A204.1 (cell line): ENCODE measurements at regions not wholly inside any gene's neighbourhood (a gene's known extent, or its start where the extent isn't known, plus 50 kb on each side); places are given as distances from the start of the nearest gene placed in this dataset.

Experiments used
- FAIRE-seq: peaks from 2 replicates; lab custom pipeline; 2012; peaks lifted over from hg19 to GRCh38; lab: Jason Lieb, UNC

DNA sequence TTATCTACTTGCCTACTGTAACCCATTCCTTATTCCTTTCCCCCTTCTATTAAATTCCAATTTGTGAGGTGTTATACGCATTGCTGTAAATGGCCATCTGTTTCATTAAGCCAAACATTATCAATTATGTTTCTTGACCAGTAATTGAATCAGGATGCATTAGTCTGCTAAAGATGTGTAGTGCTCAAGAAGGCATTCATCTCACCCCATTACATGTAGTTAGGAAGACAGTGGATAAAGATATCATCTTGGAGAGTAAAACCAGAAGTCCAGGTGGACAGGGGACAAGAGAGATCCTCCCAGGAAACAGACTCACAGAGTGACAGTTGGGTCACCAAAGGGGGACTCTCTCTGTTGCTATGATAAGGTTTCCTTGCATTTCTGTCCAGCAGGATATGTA is 73.3 kb upstream of the FAM98A start:
- no peak for FAIRE-seq

DNA sequence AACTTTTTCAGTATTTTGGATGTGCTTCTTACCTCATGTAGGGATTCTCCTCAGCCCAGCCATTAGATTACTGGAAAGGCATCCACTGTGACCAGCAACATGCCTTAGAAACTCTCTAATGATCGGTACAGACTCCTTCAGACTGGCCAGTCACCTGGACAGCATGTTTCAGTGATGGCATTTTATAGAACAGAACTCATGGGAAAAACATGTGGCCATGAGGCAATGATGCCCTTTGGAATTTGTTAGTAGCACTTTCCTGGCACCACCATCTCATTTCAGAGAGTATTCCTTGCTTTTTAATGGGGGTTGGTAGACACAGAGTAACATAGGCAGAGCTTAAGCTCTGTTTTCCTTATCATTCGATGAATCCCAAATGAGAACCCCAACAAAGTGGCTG is 72.1 kb upstream of the FAM98A start:
- FAIRE-seq = no peak

DNA sequence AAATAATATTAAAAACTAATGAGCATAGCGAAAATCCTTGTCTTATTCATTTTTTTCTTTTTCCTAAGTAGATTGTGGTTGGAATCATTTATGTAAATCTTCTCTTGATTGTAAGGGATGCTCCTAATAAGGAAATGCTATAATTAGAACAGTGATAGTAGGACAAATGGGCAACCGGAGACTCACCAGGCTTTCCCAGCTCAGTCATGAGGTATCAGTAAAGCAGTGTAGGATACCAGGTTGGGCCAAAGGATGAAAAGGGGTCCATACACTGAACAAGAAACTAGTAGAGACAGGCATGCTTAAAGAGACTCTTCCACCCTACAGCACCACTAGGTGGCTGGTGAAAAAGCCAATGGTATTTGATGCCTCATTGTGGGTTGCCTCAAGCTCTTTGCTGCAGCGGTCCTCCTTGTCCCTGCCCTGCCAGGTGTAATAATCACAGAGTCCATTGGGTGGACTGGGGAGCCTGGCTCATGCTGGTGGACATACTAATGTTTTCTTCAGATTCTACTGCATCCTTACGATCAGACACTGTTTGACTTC is 71.4 kb upstream of the FAM98A start:
- no peak for FAIRE-seq

DNA sequence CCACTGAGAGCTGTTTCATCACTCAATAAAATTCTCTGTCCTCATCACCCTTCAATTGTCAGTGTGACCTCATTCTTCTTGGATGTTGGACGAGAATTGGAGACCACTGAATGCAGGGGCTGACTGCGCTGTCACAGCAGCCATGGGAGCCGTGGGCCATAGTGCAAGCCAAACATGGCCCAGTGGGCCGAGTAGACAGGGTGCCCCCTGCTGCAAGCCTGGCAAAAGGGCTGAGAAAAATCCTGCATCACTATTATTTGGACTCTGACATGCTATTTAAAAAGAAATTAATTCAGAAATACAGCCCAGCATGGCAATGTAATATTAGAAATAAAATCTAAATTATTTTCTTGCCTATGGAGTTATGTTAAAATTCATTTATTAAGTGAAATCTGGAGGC is 67.8 kb upstream of the FAM98A start:
- FAIRE-seq = no peak

DNA sequence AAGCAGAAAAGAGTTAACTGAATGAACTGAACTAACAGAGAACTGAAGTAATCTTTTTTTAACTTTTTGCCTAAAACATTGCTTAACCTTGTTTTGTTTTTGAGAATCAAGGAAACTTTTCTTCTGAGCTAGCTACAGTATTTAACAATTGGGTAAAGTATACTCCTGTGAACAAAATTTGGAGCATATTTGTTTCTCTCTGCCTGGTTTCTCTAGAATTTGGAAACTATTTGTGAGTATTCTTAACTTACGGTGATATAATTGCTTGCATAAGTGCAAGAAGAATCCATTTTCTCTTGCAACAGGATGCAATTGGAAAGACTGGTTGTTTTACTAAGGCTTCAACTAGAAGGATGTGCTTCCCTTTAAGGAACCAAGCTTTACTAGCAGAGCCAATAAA is 65.9 kb upstream of the FAM98A start:
- FAIRE-seq = no peak

DNA sequence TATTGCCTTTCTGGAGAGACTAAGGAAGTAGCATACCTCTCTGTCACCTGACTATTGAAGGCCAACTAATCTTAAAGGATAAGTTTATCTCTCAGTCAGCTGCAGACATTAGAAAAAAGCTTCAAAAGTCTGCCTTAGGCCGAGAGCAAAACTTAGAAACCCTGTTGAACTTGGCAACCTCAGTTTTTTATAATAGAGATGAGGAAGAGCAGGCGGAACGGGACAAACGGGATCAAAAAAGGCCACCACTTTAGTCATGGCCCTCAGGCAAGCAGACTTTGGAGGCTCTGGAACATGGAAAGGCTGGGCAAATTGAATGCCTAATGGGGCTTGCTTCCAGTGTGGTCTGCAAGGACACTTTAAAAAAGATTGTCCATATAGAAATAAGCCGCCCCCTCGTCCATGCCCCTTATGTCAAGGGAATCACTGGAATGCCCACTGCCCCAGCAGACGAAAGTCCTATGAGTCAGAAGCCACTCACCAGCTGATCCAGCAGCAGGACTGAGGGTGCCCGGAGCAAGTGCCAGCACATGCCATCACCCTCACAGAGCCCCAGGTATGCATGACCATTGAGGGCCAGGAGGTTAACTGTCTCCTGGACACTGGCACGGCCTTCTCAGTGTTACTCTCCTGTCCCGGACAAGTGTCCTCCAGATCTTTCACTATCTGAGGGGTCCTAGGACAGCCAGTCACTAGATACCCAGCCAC is 61.5 kb upstream of the FAM98A start:
- no peak for FAIRE-seq

DNA sequence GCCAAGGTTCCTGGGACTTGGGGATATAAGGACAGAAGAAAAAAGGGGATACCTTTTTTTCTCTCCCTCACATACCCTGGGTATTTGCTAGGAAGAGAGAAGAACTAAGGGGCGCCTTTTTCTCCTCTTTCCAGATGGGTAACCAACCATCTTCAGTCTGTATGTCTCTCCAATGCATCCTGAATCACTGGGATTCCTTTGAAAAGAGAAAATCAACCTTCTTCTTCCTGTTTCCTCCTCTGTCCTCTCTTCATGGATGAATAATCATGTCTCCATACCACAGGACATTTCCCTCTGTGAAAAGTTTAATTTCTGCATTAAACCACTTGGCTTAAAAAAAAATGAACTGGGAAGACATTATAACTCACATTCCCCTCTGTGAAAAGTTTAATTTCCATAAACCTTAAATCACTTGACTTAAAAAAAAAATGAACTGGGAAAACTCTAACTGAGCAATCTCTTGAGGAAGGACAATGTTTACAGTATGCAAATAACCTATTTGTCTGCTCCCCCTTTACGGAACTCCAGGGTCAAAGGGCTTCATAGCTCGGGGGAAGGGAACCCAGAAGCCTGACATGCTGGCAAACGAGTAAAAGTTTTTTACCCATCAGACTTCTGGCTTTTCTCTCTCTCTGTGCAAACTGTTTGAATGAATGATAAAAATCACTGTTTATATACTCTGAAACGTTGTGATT is 56.7 kb upstream of the FAM98A start:
- FAIRE-seq = no peak

DNA sequence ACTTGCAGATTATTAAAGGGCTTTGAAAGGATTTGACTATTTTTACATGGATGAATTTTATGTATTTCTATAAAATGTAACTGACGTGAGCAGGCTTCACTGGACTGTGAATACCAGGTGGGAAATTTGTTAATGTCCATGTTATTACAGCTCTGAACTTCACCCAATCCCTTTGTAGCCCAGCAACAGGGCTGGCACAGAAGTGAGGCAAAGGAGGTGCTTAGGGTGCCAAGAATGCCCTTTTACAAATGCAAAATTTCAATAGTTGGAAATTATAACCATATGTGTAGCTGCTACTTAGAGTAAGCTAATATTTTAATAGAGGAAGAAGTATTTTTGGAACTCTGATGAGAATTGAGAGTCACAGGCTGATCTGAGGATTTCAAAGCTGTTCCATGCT is 53.7 kb upstream of the FAM98A start:
- FAIRE-seq = no peak

DNA sequence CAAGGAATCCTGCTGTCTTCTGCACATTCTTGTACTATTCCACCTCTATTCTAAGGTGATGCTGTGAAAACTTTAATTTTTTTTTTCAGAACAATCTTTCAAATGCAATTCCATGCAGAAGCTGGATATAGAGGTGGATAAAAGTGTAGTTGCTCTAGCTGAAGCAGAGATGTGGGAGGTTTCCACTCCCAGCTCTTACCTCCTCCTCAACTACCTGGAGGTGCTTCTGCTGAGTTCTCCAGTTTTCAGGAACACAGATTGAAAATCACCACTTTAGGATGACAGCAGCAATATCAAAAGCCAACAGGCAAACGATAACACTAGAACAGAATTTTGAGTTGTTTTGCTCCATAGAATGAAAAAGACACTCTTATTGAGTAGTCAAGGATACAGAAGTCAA is 51.1 kb upstream of the FAM98A start:
- no peak for FAIRE-seq
